ENCODE measurements at regions not wholly inside any gene's neighbourhood (a gene's known extent, or its start where the extent isn't known, plus 50 kb on each side); places are given as distances from the start of the nearest gene placed in this dataset.

DNA sequence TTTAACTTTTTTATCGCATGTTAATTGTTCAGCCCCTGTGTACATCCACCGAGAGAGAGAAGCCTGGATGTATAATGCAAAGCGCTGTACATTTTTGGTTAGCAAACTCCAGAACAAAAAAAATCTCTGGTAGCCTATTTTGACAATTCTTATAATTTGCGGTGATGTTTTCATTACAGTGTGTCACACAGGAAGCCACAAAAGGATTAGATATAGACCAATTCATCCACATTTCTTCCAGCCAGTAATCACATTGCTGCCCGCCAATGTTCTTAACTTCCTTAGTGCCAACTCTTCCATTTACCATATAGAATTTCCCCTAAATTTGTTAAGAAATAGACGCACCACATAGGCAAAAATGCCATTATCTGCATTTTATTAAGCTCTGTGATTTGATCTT, 435.6 kb downstream of the EFNA5 start:
- in situ Hi-C loops (cut with HindIII; ENCODE audit: low pct_unique_long_range_greater_than_20kb, low sequenced_read_pairs): no loop called here
- no peak for DNase-seq (ENCODE audit: low read depth)

DNA sequence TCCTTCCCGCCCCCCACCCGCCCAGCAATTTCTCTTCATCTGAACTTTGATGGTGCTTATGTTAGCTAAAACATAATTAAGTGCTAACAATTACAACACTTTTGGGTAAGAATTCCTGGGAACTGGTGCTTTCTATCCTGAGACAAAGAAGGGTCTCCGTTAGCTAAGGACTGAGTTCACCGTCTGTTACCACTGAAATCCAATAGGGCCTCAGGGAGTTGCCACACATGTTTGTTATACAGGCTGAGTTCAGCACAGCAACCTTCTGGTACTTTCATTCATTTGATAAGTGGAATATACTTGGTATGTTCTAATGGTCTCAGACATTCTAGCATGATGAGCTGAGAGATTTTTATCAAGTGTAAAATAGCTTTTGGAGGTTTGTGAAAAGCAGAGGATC, 437.9 kb downstream of the EFNA5 start:
- DNase-seq (ENCODE audit: low read depth): no peak

DNA sequence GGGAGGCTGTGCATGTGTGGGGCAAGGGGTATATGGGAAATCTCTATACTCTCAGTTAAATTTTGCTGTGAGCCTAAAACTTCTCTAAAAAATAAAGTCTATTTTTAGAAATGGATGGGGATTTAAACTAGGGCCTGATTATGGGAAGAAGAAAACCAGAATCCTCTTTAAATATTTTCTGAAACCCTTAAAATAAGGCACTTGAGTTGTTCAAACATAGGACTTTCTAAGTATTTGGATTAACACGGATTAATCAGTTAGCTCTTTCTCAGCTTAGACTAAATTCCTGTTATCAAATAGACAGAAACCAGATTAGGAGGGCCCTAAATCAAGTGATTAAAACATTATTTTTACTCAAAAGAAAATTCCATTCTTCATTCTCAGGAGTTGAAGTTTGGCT, 438.4 kb downstream of the EFNA5 start:
- in situ Hi-C loops (cut with HindIII; ENCODE audit: low pct_unique_long_range_greater_than_20kb, low sequenced_read_pairs): no loop called here
- no peak for DNase-seq (ENCODE audit: low read depth)

More for the DNA sequence above, 437.9 kb downstream of the EFNA5 start:
- in situ Hi-C loops (cut with HindIII; ENCODE audit: low pct_unique_long_range_greater_than_20kb, low sequenced_read_pairs): no loop called here

- no peak for DNase-seq (ENCODE audit: low read depth)
- in situ Hi-C loops (cut with HindIII; ENCODE audit: low pct_unique_long_range_greater_than_20kb, low sequenced_read_pairs): no loop called here
Measured at GRCh38 chr5:107231191-107231590, 439.5 kb downstream of the EFNA5 start.

- DNase-seq (ENCODE audit: low read depth): no peak
- in situ Hi-C loops (cut with HindIII; ENCODE audit: low pct_unique_long_range_greater_than_20kb, low sequenced_read_pairs): no loop called here
Measured at GRCh38 chr5:107230367-107230766, 440.4 kb downstream of the EFNA5 start.

GRCh38 chr5:107228226-107228625, 442.5 kb downstream of the EFNA5 start:
- DNase-seq (ENCODE audit: low read depth): no peak
- in situ Hi-C loops (cut with HindIII; ENCODE audit: low pct_unique_long_range_greater_than_20kb, low sequenced_read_pairs): no loop called here

DNA sequence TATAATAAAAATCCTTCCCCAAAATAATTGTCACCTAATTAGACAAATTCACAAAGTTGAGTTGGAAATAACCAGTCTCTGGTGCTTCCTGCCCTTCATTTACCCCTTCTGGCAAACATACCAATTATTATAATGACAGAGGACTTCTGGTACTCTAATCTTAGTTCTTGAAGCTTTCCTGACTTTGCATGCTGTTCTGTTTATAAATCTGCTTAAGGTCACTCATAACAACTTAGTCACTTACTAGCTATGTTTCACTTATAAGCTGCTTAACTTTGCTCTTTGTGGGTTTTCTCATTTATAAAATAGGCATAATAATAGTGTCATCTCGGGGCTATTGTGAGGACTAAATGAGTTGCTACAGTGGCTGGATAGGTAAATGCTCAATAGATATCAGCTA, 446.5 kb downstream of the EFNA5 start:
- in situ Hi-C loops (cut with HindIII; ENCODE audit: low pct_unique_long_range_greater_than_20kb, low sequenced_read_pairs): no loop called here
- DNase-seq (ENCODE audit: low read depth): no peak

DNA sequence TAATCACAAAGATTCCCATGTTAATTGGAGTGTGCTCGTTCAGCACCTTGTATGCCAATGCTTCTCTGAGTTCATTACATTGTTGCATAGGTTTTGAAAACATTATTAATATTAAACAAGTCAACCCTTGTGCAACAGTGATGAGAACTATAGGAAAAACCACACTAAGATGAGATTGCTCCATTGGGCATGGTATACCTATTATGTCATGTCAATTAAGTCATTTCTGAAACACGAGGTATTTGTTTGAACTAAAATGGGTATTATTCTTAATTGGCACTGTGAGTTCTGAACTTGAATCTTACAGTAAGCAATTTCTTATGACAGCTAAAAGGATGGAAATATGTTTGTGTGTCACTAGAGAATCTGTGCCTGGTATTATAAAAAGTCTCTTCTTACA, 447.7 kb downstream of the EFNA5 start:
- in situ Hi-C loops (cut with HindIII; ENCODE audit: low pct_unique_long_range_greater_than_20kb, low sequenced_read_pairs): no loop called here

DNA sequence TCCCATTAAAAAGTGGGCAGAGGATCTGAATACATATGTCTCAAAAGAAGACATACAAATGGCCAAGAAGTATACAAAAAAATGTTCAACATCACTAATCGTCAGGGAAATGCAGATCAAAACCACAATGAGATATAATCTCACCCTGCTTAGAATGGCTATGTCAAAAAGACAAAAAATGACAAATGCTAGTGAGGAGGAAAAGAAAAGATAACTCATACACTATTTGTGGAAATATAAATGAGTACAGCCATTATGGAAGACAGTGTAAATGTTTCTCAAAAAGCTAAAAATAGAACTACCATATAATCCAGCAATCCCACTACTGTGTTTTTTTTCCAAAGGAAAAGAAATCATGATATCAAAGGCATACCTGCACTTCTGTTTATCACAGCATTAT, 450.7 kb downstream of the EFNA5 start:
- in situ Hi-C loops (cut with HindIII; ENCODE audit: low pct_unique_long_range_greater_than_20kb, low sequenced_read_pairs): no loop called here
- DNase-seq (ENCODE audit: low read depth): no peak

More for the DNA sequence above, 447.7 kb downstream of the EFNA5 start:
- no peak for DNase-seq (ENCODE audit: low read depth)

DNA sequence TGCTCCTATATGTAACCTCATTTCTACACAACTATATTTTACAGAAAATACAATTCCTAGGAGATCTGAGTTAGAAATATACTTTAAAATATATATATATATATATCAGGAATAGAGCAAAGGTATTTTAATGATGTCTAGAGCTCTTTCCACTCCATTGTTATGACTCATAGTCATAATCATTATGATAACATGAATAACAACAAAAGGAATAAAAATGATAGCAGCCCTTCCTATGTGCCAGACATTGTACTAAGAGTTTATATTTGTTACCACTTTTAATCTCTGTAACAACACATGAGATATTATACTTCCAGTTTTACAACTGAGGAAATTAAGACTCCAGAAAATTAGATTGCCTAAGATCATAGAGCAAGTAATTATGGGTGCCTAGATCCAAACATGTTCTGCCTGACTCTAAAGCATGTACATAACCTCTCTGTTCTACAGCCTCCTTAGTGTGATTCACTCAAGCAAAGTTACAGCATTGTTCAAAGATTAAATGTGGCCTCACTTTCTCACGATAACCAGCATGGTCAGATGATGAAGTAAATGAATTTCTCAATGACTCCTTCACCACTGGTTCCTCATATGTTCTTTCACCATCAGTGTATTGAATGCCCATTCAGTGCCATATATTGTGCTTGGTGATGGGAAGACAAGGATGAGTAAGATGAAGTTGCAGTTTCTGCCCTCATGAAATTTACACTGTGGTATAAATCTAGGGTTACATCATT, 452.1 kb downstream of the EFNA5 start:
- no peak for DNase-seq (ENCODE audit: low read depth)
- in situ Hi-C loops (cut with HindIII; ENCODE audit: low pct_unique_long_range_greater_than_20kb, low sequenced_read_pairs): no loop called here

GRCh38 chr5:107217721-107218130, 453.0 kb downstream of the EFNA5 start:
- no peak for DNase-seq (ENCODE audit: low read depth)

DNA sequence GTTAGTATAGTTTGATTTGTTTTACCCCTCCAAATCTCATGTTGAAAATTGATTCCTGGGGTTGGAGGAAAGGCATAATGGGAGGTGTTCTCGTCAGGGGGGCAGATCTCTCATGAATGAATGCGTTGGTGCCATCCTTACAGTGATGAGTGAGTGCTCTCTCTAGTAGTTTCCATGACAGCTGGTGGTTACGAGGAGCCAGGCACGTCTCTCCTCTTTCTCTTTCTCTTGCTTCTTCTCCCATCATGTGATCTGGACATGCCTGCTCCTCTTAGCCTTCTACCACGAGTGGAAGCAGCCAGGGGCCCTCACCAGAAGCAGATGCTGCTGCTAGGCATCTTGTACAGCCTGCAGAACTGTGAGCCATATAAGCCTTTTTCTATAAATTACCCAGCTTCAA, 454.1 kb downstream of the EFNA5 start:
- in situ Hi-C loops (cut with HindIII; ENCODE audit: low pct_unique_long_range_greater_than_20kb, low sequenced_read_pairs): no loop called here
- no peak for DNase-seq (ENCODE audit: low read depth)

More at GRCh38 chr5:107217721-107218130, 453.0 kb downstream of the EFNA5 start:
- in situ Hi-C loops (cut with HindIII; ENCODE audit: low pct_unique_long_range_greater_than_20kb, low sequenced_read_pairs): no loop called here

GRCh38 chr5:107215611-107216010, 455.1 kb downstream of the EFNA5 start:
- DNase-seq (ENCODE audit: low read depth): peak; percentile 15
- in situ Hi-C loops (cut with HindIII; ENCODE audit: low pct_unique_long_range_greater_than_20kb, low sequenced_read_pairs): no loop called here

GRCh38 chr5:107213025-107213424, 457.7 kb downstream of the EFNA5 start:
- in situ Hi-C loops (cut with HindIII; ENCODE audit: low pct_unique_long_range_greater_than_20kb, low sequenced_read_pairs): no loop called here
- no peak for DNase-seq (ENCODE audit: low read depth)

- DNase-seq (ENCODE audit: low read depth): no peak
- in situ Hi-C loops (cut with HindIII; ENCODE audit: low pct_unique_long_range_greater_than_20kb, low sequenced_read_pairs): no loop called here
Measured at GRCh38 chr5:107211630-107212029, 459.1 kb downstream of the EFNA5 start.

DNA sequence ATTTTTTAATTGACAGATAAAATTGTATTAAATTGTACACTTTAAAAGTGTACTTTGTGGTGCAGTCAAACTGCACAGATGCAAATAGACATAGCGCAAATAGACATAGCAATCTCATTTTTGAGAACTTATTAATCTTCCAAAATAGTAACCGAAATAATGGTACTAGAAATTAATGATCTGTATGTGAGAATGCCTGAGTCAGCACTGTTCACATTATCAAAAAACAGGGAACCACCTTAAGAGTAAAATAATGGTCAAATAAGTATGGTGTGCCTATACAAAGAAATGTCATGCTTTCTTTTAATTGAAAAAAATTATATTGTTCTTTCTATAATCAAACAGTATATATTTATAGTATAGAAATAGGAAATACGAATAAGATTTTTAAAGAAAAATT, 461.9 kb downstream of the EFNA5 start:
- DNase-seq (ENCODE audit: low read depth): no peak
- in situ Hi-C loops (cut with HindIII; ENCODE audit: low pct_unique_long_range_greater_than_20kb, low sequenced_read_pairs): no loop called here

DNA sequence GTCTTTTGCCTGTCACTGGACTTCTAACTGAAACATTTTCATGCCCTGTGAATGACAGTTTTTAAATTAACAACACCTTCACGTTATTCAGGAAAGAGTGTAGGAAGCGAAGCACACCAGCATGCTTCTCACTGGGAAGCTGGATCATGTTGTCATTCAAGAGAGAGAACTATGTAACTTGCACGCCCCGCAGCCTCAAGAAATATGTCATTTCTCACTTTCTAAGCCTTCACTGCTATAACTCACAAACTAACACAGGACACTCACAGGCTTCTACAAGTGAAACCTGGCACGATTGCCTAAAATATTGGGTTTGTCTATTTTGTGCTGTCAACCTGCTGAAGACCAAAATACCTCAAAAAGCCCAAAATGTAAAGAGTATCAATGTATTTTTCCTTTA, 466.3 kb downstream of the EFNA5 start:
- DNase-seq (ENCODE audit: low read depth): no peak
- in situ Hi-C loops (cut with HindIII; ENCODE audit: low pct_unique_long_range_greater_than_20kb, low sequenced_read_pairs): no loop called here

GRCh38 chr5:107203243-107203642, 467.5 kb downstream of the EFNA5 start:
- DNase-seq (ENCODE audit: low read depth): no peak
- in situ Hi-C loops (cut with HindIII; ENCODE audit: low pct_unique_long_range_greater_than_20kb, low sequenced_read_pairs): no loop called here

DNA sequence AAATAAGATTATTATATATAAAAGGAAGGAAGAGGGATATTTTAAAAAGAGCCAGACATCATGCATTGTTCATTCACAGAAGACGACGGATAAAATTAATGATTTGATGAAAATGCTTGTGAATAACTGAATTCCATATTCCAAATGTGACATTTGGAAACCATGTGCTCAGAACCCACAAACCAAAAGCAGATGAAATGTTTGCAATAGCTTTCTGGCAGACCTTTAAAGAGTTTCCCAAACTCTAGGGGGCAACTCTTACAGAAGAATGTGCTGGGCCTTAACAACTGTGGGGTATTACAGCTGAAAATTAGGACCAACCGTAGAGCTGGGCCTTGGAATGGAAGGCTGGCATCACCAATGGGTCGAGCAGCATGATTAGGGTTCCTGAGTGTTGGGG, 471.0 kb downstream of the EFNA5 start:
- DNase-seq (ENCODE audit: low read depth): no peak
- in situ Hi-C loops (cut with HindIII; ENCODE audit: low pct_unique_long_range_greater_than_20kb, low sequenced_read_pairs): no loop called here

- DNase-seq (ENCODE audit: low read depth): no peak
- in situ Hi-C loops (cut with HindIII; ENCODE audit: low pct_unique_long_range_greater_than_20kb, low sequenced_read_pairs): no loop called here
Measured at GRCh38 chr5:107196500-107197059, 474.2 kb downstream of the EFNA5 start.

Data from Caki2 (cell line).